Neural progenitor cell (in vitro differentiated cells): ENCODE measurements at regions not wholly inside any gene's neighbourhood (a gene's known extent, or its start where the extent isn't known, plus 50 kb on each side); places are given as distances from the start of the nearest gene placed in this dataset.

ENCODE experiments used
- DNase-seq: peaks from one replicate; pipeline ENCODE4 v3.0.0-alpha.2; 2016; ENCODE audit warnings: low spot score
- H2AFZ ChIP-seq: fragments of 200-600 bp; sonication (generic); replicated peaks from 2 replicates; pipeline ENCODE4 v1.6.1; 2016; ENCODE audit warnings: antibody characterized with exemption
- H3F3A ChIP-seq: fragments of 200-600 bp; sonication (generic); 2 replicates; pipeline ENCODE4 v1.6.1; 2016; ENCODE audit warnings: antibody characterized with exemption, low read depth
- H3K27ac ChIP-seq: fragments of 200-600 bp; sonication (generic); 2 replicates; pipeline ENCODE4 v1.5.1; 2016; ENCODE audit warnings: mild to moderate bottlenecking
- H3K27me3 ChIP-seq: fragments of 200-600 bp; sonication (generic); 2 replicates; pipeline ENCODE4 v1.6.1; 2016; ENCODE audit warnings: mild to moderate bottlenecking, moderate library complexity
- H3K36me3 ChIP-seq: fragments of 200-600 bp; sonication (generic); 2 replicates; pipeline ENCODE4 v1.5.1; 2016
- H3K4me1 ChIP-seq: fragments of 200-600 bp; sonication (generic); 2 replicates; pipeline ENCODE4 v1.6.1; 2016; ENCODE audit warnings: mixed run types
- H3K4me2 ChIP-seq: fragments of 200-600 bp; sonication (generic); 2 replicates; pipeline ENCODE4 v1.6.1; 2016
- H3K4me3 ChIP-seq: fragments of 200-600 bp; sonication (generic); 2 replicates; pipeline ENCODE4 v1.5.1; 2016
- H3K79me2 ChIP-seq: fragments of 200-600 bp; sonication (generic); 2 replicates; pipeline ENCODE4 v1.6.1; 2016; ENCODE audit warnings: low read depth
- H3K9ac ChIP-seq: fragments of 200-600 bp; sonication (generic); 2 replicates; pipeline ENCODE4 v1.6.1; 2016
- H3K9me3 ChIP-seq: fragments of 200-600 bp; sonication (generic); 2 replicates; pipeline ENCODE4 v1.5.1; 2016; ENCODE audit warnings: low read depth
- H4K20me1 ChIP-seq: fragments of 200-600 bp; sonication (generic); 2 replicates; pipeline ENCODE4 v1.6.1; 2016; ENCODE audit warnings: low read depth
- H3K27ac Mint-ChIP-seq: 3 replicates; pipeline ENCODE4 v1.8.0; 2021; ENCODE audit warnings: mixed read lengths
- H3K27me3 Mint-ChIP-seq: 2 replicates; pipeline ENCODE4 v1.8.0; 2022; ENCODE audit warnings: low read depth, mild to moderate bottlenecking, inconsistent platforms, moderate library complexity, mixed read lengths; ENCODE audit not compliant: insufficient read depth
- H3K36me3 Mint-ChIP-seq: 3 replicates; pipeline ENCODE4 v1.8.0; 2021; ENCODE audit warnings: mixed read lengths
- H3K4me1 Mint-ChIP-seq: 3 replicates; pipeline ENCODE4 v1.8.0; 2021; ENCODE audit warnings: mixed read lengths
- H3K4me3 Mint-ChIP-seq: 3 replicates; pipeline ENCODE4 v1.8.0; 2021; ENCODE audit warnings: mild to moderate bottlenecking, moderate library complexity, mixed read lengths
- H3K9me3 Mint-ChIP-seq: 3 replicates; pipeline ENCODE4 v1.8.0; 2020; ENCODE audit warnings: mixed read lengths
- CTCF ChIP-seq: fragments of 200-600 bp; sonication (generic); IDR thresholded peaks from 2 replicates; pipeline ENCODE4 v1.5.1; 2017; ENCODE audit warnings: antibody characterized with exemption, mild to moderate bottlenecking
- EZH2 ChIP-seq: fragments of 200-600 bp; sonication (generic); IDR thresholded peaks from 2 replicates; pipeline ENCODE4 v1.6.1; 2017; ENCODE audit warnings: antibody characterized with exemption, mild to moderate bottlenecking, moderate library complexity
- EZH2phosphoT487 ChIP-seq: fragments of 200-600 bp; sonication (generic); IDR thresholded peaks from 2 replicates; pipeline ENCODE4 v1.6.1; 2017; ENCODE audit warnings: antibody characterized with exemption

GRCh38 chr7:119936836-119937235, 336.1 kb upstream of the KCND2 start:
- no peak for DNase-seq
- Histone ChIP-seq H3K36me3 (no peaks in the 10 kb centered on the region), H2AFZ (no peak overlapping the region), H4K20me1 (no peaks in the 10 kb centered on the region), H3K4me2 (no peak overlapping the region), H3K9ac (no peak overlapping the region), H3K4me3 (no peak overlapping the region), H3K4me1 (no peaks in the 10 kb centered on the region), H3K27me3 (no peaks in the 10 kb centered on the region), H3K79me2 (no peaks in the 10 kb centered on the region), H3K27ac (no peak overlapping the region), H3F3A (no peaks in the 10 kb centered on the region), H3K9me3 (no peaks in the 10 kb centered on the region)
- no peaks in the 10 kb centered on the region for H3K4me1 Mint-ChIP-seq
- H3K9me3 Mint-ChIP-seq, result no peaks in the 10 kb centered on the region
- TF ChIP-seq CTCF (no peak), EZH2 (no peak), EZH2phosphoT487 (no peak)
- no peak overlapping the region for H3K27ac Mint-ChIP-seq
- no peaks in the 10 kb centered on the region for H3K36me3 Mint-ChIP-seq
- H3K4me3 Mint-ChIP-seq, result no peak overlapping the region
- no peaks in the 10 kb centered on the region for H3K27me3 Mint-ChIP-seq

- TF ChIP-seq EZH2 (no peak), EZH2phosphoT487 (no peak), CTCF (no peak)
- Mint-ChIP-seq H3K4me3 (no peak overlapping the region), H3K4me1 (no peaks in the 10 kb centered on the region), H3K27me3 (no peaks in the 10 kb centered on the region), H3K36me3 (no peaks in the 10 kb centered on the region), H3K27ac (no peak overlapping the region), H3K9me3 (no peaks in the 10 kb centered on the region)
- Histone ChIP-seq H3K27ac (no peak overlapping the region), H3K9ac (no peak overlapping the region), H3K4me1 (no peaks in the 10 kb centered on the region), H4K20me1 (no peaks in the 10 kb centered on the region), H3K27me3 (no peaks in the 10 kb centered on the region), H2AFZ (peak overlapping the region; percentile 43), H3K79me2 (no peaks in the 10 kb centered on the region), H3K4me2 (no peak overlapping the region), H3F3A (no peaks in the 10 kb centered on the region), H3K4me3 (no peak overlapping the region), H3K9me3 (no peaks in the 10 kb centered on the region), H3K36me3 (no peaks in the 10 kb centered on the region)
- DNase-seq, result no peak
Measured at GRCh38 chr7:119937745-119938144, 335.2 kb upstream of the KCND2 start.

GRCh38 chr7:119943942-119944600, 328.9 kb upstream of the KCND2 start:
- no peak overlapping the region for H3K4me3 Mint-ChIP-seq

More at GRCh38 chr7:119943942-119944600, 328.9 kb upstream of the KCND2 start:
- Histone ChIP-seq H3K27me3 (no peaks in the 10 kb centered on the region), H3K79me2 (no peaks in the 10 kb centered on the region), H3K9ac (no peak overlapping the region), H3K36me3 (no peaks in the 10 kb centered on the region), H3K4me3 (no peak overlapping the region), H3K4me1 (no peaks in the 10 kb centered on the region), H2AFZ (no peak overlapping the region), H3F3A (no peaks in the 10 kb centered on the region), H4K20me1 (no peaks in the 10 kb centered on the region), H3K27ac (no peak overlapping the region), H3K9me3 (no peaks in the 10 kb centered on the region), H3K4me2 (no peak overlapping the region)
- H3K4me1 Mint-ChIP-seq, result no peaks in the 10 kb centered on the region
- DNase-seq, result no peak
- no peaks in the 10 kb centered on the region for H3K9me3 Mint-ChIP-seq
- no peak overlapping the region for H3K27ac Mint-ChIP-seq
- no peaks in the 10 kb centered on the region for H3K27me3 Mint-ChIP-seq
- no peaks in the 10 kb centered on the region for H3K36me3 Mint-ChIP-seq
- no peak for TF ChIP-seq EZH2
- no peak for TF ChIP-seq EZH2phosphoT487
- TF ChIP-seq CTCF, result no peak
